ENCODE measurements at regions not wholly inside any gene's neighbourhood (a gene's known extent, or its start where the extent isn't known, plus 50 kb on each side); places are given as distances from the start of the nearest gene placed in this dataset.
"Not testable (repeated sequence)": the region's sequence is repeated elsewhere in the genome, so short reads cannot be mapped to it uniquely, and the experiment has no call there.

DNA sequence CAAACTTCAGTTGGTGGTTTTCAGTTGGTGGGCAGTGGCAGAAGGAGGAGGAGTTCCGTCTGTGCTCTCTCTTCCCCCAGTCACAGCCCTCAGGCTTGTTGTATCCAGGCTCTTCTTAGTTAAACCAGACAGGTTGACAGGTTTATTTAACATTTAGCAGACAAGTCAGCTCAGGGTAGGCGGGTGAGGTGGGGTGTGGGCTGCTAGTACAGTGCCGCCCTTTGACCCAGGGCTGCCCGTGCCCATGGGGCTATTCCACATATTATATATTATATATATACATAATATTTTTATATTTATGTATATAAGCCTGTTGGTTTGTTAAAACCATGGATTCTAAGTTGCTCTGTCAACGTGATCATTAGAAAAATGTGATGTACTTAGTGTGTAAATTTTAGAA, 1740.6 kb upstream of the DEFB115 start:
- DNase-seq (ENCODE audit: low read depth in 2 of 3, low spot score in 2 of 3): not testable (repeated sequence)

DNA sequence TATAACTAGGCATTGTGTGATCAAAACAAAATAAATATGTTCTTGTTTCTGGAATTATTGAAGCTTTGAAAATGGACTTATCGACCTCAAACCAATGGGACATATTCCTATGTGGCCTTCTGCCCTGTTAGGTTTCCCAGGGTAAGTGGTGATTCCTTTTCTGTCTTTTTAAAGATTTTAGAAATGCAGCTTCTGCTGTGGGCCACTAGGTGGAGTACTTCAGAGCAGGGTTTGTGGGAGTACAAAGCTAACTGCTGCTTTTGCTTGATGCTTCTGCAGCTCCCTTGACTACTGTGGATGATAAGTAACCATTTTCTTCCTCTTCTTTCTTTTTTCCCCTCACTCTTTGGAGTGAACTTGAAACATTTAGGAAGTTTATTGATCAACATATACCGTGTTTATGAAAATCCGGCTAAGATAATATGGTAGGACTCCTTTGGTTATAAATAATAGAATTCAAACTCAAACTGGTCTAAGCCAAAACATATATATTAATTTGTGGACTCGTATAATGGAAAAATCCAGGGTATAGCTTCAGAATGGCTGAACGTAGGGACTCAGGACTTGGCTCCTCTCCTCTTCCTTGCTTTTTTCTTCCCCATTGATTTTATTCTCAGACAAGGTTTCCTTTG, 1737.7 kb upstream of the DEFB115 start:
- DNase-seq (ENCODE audit: low read depth in 2 of 3, low spot score in 2 of 3): not testable (repeated sequence)

DNA sequence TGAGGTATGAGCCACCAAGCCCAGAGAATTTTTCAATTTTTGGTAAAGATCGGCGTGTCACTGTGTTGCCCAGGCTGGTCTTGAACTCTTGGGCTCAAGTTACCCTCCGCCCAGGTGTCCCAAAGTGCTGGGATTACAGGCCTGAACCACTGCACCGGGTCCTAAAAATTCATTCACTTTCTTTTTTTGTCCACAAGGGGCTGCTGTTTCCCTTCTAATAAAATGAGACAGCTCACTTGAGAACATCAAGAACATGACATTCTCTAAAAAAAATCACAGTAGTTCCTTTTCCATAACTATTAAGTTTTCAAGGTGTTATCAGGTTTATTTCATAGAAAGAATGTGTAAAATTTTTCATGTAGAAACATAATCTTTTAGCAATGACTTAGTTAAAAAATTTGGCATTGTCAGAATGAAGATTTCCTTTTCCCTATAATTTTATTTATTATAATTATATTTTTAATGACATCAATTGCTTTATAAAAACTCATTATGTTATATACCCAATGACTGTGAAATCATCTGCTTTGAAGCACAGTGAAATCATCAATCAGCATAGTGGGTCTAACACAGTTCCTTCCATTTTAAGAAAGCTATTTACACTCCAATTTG, 1723.8 kb upstream of the DEFB115 start:
- DNase-seq (ENCODE audit: low read depth in 2 of 3, low spot score in 2 of 3): not testable (repeated sequence)

DNA sequence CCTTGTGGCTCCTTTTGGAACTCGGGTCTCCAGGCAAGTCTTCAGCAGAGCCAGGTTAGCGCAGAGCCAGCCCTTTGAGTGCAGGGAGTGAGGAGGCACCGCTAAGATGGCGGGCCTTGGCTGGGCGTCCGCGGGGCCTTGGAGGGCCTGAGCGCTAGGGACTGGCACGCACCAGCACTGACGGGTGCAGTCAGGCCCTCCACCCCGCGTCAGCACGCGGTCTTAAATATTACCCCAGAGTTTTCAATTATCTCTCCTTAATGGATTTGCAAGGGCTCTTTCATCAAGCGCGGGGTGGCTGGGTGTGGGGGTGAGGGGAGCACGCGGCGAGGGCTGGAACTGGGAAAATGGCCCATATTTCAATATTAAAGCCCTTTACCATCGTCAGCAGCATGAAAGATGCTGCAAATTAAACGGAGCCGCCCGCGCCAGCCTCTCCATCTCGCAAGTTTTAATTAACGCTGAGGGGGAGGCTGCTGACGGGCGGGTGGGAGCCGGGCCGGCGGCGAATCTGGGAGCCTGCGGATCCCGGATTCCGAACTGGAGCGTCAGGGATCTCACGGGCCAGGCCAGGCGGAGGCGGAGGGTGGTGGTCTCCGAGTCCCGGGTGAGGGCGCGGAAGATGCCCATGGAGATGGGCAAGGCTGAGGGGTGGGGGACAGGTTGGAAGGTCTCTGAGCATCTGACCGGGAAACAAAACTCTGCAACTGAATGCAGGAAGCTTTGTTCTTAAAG, 1690.4 kb upstream of the DEFB115 start:
- not testable (repeated sequence) for DNase-seq (ENCODE audit: low read depth in 2 of 3, low spot score in 2 of 3)

DNA sequence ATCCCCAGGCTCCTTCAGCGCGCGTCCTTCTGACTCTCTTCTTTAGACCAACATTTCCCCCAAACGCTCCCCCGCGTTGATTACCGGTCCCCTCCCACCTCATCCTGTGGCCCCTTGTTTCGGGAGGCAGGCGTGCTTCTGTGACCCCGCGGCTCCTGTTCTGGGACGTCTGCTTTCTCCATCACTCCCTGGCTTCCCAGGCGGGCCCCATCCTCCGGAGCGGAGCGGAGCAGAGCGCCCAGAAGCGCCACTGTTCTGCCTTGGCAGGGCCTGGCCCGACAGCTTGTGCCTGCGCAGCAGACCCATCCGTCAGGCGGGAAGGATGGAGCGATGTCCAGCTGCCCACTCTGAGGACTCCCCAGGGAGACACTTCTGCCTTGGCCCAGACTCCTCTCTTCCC, 1689.8 kb upstream of the DEFB115 start:
- not testable (repeated sequence) for DNase-seq (ENCODE audit: low read depth in 2 of 3, low spot score in 2 of 3)

DNA sequence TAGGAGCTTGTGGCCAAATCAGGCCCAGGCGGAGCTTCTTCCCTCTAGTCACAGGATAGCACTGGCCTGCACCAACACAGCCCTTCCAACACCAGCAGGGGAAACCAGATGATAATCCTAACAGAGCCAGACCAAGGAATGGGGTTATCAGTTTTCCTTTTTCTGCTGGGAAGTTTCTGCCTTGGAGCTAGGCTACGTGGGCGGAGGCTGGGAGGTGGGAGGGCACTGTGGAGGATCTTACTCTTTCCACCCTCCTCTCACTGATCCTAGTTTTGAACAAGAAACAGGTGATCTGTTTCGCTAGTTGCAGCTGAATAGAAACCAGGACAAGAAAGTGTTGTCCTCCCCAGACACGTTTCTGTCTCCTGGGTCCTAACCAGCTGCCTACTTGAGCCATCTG, 1687.3 kb upstream of the DEFB115 start:
- DNase-seq (ENCODE audit: low read depth in 2 of 3, low spot score in 2 of 3): not testable (repeated sequence)

DNA sequence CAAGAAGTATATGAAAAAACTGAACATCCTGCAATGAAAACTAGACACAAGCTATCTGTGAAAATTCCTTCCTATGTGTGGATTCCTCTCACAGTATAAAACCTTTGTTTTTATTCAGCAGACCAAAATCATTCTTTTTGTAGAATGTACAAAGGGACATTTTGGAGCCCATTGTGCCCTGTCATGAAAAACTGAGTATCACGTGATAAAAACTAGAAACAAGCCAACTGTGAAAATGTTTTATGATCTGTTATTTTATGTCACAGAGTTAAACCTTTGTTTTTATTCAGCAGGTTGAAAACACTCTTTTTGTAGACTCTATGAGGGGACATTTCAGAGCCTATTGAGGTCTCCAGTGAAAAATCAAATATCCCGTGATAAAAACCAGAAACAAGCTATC, 1667.9 kb upstream of the DEFB115 start:
- not testable (repeated sequence) for DNase-seq (ENCODE audit: low read depth in 2 of 3, low spot score in 2 of 3)

DNA sequence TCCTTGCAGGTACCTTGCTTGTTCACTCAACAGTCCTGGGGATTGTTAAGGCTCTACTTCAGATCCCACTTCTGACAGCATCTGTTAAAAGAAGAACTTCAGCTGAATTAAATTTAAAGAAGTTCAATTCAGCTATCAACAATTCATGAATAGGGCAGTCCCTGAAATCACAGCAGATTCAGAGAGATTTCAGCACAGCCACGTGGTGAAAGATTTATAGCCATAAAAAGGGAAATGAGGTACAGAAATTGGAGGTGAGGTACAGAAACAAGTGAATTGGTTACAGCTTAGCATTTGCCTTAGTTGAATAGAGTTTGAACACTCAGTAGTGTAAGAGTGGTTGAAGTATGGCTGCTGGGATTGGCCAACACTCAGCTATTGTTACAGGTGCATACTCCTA, 1653.3 kb upstream of the DEFB115 start:
- DNase-seq (ENCODE audit: low read depth in 2 of 3, low spot score in 2 of 3): not testable (repeated sequence)

DNA sequence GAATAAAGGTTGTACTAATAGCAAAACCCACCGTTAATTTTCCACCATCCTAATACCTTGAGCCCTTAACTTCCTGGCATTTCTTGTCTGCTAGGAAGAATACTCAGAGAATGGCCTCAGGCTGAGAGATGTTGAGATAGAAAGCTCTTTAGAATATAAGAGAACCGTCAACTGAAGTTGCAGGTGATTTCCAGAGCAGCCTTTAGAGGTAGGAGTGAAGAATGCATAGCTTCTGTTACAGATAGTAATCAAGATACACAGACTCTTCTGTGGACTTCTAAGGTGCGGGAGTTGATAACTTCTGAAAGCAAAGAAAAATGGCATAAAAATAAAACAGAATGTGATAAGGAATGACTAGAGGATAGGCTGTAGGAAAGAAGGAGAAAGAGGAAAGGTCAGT, 1651.3 kb upstream of the DEFB115 start:
- DNase-seq (ENCODE audit: low read depth in 2 of 3, low spot score in 2 of 3): not testable (repeated sequence)

DNA sequence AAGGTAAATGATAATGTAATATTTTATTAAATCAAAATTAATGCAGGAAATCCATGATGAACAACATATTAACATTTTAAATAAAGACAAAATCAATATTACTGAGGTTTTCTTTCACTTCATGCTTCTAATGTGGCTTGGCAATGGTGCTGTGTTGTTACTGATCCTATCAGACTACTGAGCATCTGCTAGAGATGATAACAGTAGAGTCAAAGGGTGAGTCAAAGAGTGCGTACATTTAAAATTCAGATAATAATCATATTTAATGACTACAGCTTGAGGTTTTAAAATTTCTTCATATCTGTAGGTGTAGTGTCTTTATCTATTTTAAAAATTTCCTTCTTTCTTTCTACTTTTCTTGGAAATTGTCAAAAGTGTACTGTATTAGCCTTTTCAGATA, 1628.1 kb upstream of the DEFB115 start:
- DNase-seq (ENCODE audit: low read depth in 2 of 3, low spot score in 2 of 3): not testable (repeated sequence)
